Thymus (tissue), 11 donors: ENCODE measurements at regions not wholly inside any gene's neighbourhood (a gene's known extent, or its start where the extent isn't known, plus 50 kb on each side); places are given as distances from the start of the nearest gene placed in this dataset.

ENCODE experiments used
- DNase-seq, 9 donors: peaks; one replicate each; pipeline ENCODE4 v3.0.0-alpha.2; 2013; ENCODE audit warnings: low spot score in 9 of 9, low read depth in 6 of 9, missing footprints in 1 of 9
- H3K27ac ChIP-seq, 2 donors: one replicate each; pipeline ENCODE4 v1.5.1; 2013; ENCODE audit warnings: control low read depth in 1 of 2, low read depth in 1 of 2, low read length in 1 of 2, mild to moderate bottlenecking in 1 of 2, moderate library complexity in 1 of 2
- H3K27me3 ChIP-seq, 2 donors: one replicate each; pipeline ENCODE4 v1.5.1; 2013; ENCODE audit warnings: low read length in 1 of 2; ENCODE audit not compliant: control insufficient read depth in 2 of 2, insufficient read depth in 1 of 2
- H3K36me3 ChIP-seq, 2 donors: one replicate each; pipeline ENCODE4 v1.5.1; 2013; ENCODE audit warnings: low read length in 1 of 2, mild to moderate bottlenecking in 1 of 2, moderate library complexity in 1 of 2; ENCODE audit not compliant: control insufficient read depth in 2 of 2, insufficient read depth in 2 of 2
- H3K4me1 ChIP-seq, 2 donors: one replicate each; pipeline ENCODE4 v1.5.1; 2013; ENCODE audit warnings: low read length in 2 of 2; ENCODE audit not compliant: control insufficient read depth in 2 of 2, insufficient read depth in 2 of 2
- H3K4me3 ChIP-seq, 2 donors: one replicate each; pipeline ENCODE4 v1.5.1; 2013; ENCODE audit warnings: low read length in 2 of 2, control low read depth in 1 of 2, mild to moderate bottlenecking in 1 of 2
- H3K9me3 ChIP-seq, 2 donors: one replicate each; pipeline ENCODE4 v1.5.1; 2013; ENCODE audit warnings: low read length in 1 of 2, mild to moderate bottlenecking in 1 of 2; ENCODE audit not compliant: control insufficient read depth in 2 of 2, insufficient read depth in 1 of 2
- WGBS: extraction: QIAGEN DNeasy Blood & Tissue Kit; methylation state at CpG from one replicate; pipeline ENCODE4 v1.1.7; 2013; 5-methylcytosine and 5-hydroxymethylcytosine counted together
- donor health status: healthy.

GRCh38 chr12:111233786-111234185 lies 135.1 kb downstream of the PHETA1 start:
- H3K9me3 ChIP-seq, result no peaks in the 10 kb centered on the region
- no peaks in the 10 kb centered on the region for H3K36me3 ChIP-seq
- no peak overlapping the region for H3K4me3 ChIP-seq
- 95% methylated on average over 3 of the region's 3 CpGs for WGBS
- no peak overlapping the region for H3K27ac ChIP-seq
- no peak for DNase-seq
- H3K27me3 ChIP-seq, result no peaks in the 10 kb centered on the region
- H3K4me1 ChIP-seq, result no peaks in the 10 kb centered on the region

GRCh38 chr12:111230649-111231048 lies 138.2 kb downstream of the PHETA1 start:
- H3K4me3 ChIP-seq, result no peak overlapping the region
- H3K36me3 ChIP-seq, result no peaks in the 10 kb centered on the region
- no peak overlapping the region for H3K27ac ChIP-seq
- WGBS, result 84% methylated on average over 3 of the region's 3 CpGs
- H3K9me3 ChIP-seq, result no peaks in the 10 kb centered on the region
- H3K4me1 ChIP-seq, result no peaks in the 10 kb centered on the region
- no peaks in the 10 kb centered on the region for H3K27me3 ChIP-seq
- no peak for DNase-seq

GRCh38 chr12:111228916-111229666 lies 139.8 kb downstream of the PHETA1 start:
- no peak for DNase-seq
- no peaks in the 10 kb centered on the region for H3K36me3 ChIP-seq
- H3K4me3 ChIP-seq, result no peak overlapping the region
- peaks cover 0 to 3% of the 10 kb centered on the region in 2 donors for H3K4me1 ChIP-seq
- H3K27ac ChIP-seq, result no peak overlapping the region
- WGBS, result over 99% methylated on average over 5 of the region's 5 CpGs
- H3K27me3 ChIP-seq, result no peaks in the 10 kb centered on the region
- H3K9me3 ChIP-seq, result no peaks in the 10 kb centered on the region

GRCh38 chr12:111227476-111228420 lies 141.1 kb downstream of the PHETA1 start:
- Histone ChIP-seq H3K4me1 (peaks cover 0 to 3% of the 10 kb centered on the region in 2 donors), H3K27me3 (no peaks in the 10 kb centered on the region), H3K36me3 (no peaks in the 10 kb centered on the region), H3K9me3 (no peaks in the 10 kb centered on the region), H3K27ac (no peak overlapping the region), H3K4me3 (no peak overlapping the region)
- 95% methylated on average over 10 of the region's 10 CpGs for WGBS
- no peak for DNase-seq

GRCh38 chr12:111226680-111227079 lies 142.2 kb downstream of the PHETA1 start:
- 97% methylated on average over 21 of the region's 21 CpGs for WGBS
- H3K4me1 ChIP-seq, result peaks cover 0 to 3% of the 10 kb centered on the region in 2 donors
- H3K27ac ChIP-seq, result no peak overlapping the region
- H3K36me3 ChIP-seq, result no peaks in the 10 kb centered on the region
- no peaks in the 10 kb centered on the region for H3K9me3 ChIP-seq
- no peak overlapping the region for H3K4me3 ChIP-seq
- no peaks in the 10 kb centered on the region for H3K27me3 ChIP-seq
- DNase-seq, result no peak

GRCh38 chr12:111225307-111225706 lies 143.6 kb downstream of the PHETA1 start:
- peaks cover 0 to 3% of the 10 kb centered on the region in 2 donors for H3K4me1 ChIP-seq
- no peak overlapping the region for H3K4me3 ChIP-seq
- DNase-seq, result no peak
- H3K36me3 ChIP-seq, result no peaks in the 10 kb centered on the region
- H3K27ac ChIP-seq, result no peak overlapping the region
- no peaks in the 10 kb centered on the region for H3K27me3 ChIP-seq
- 91% methylated on average over 6 of the region's 6 CpGs for WGBS
- H3K9me3 ChIP-seq, result no peaks in the 10 kb centered on the region

GRCh38 chr12:111224186-111225066 lies 144.5 kb downstream of the PHETA1 start:
- Histone ChIP-seq H3K9me3 (no peaks in the 10 kb centered on the region), H3K36me3 (no peaks in the 10 kb centered on the region), H3K4me3 (no peak overlapping the region), H3K27me3 (no peaks in the 10 kb centered on the region), H3K4me1 (peaks cover 0 to 3% of the 10 kb centered on the region in 2 donors), H3K27ac (no peak overlapping the region)
- no peak for DNase-seq
- 33% methylated on average over 14 of the region's 14 CpGs for WGBS

- Histone ChIP-seq H3K27ac (no peak overlapping the region), H3K9me3 (no peaks in the 10 kb centered on the region), H3K4me1 (peaks cover 0 to 3% of the 10 kb centered on the region in 2 donors), H3K36me3 (no peaks in the 10 kb centered on the region), H3K27me3 (no peaks in the 10 kb centered on the region), H3K4me3 (no peak overlapping the region)
- no peak for DNase-seq
- 83% methylated on average over 4 of the region's 4 CpGs for WGBS
Observed at GRCh38 chr12:111222523-111222922, 146.4 kb downstream of the PHETA1 start.
